SK-N-SH treated with all-trans-retinoic acid at 6 μM for 48 hours (cell line): ENCODE measurements at regions not wholly inside any gene's neighbourhood (a gene's known extent, or its start where the extent isn't known, plus 50 kb on each side); places are given as distances from the start of the nearest gene placed in this dataset.

Experiments
- ATAC-seq: fragments of 200-7000 bp; cut with Tn5 transposase; 3 replicates; pipeline ENCODE4 v1.9.1; 2020; ENCODE audit warnings: mild to moderate bottlenecking, moderate library complexity
- BACH2 ChIP-seq: fragments of 250-450 bp; sonication (Bioruptor Pico); IDR thresholded peaks from 2 replicates; pipeline ENCODE4 v1.9.0; 2021; ENCODE audit warnings: mild to moderate bottlenecking, borderline replicate concordance
- CREB5 ChIP-seq: fragments of 250-450 bp; sonication (Bioruptor Pico); IDR thresholded peaks from 2 replicates; pipeline ENCODE4 v1.5.1; 2020; ENCODE audit warnings: low read depth, mild to moderate bottlenecking, moderate library complexity
- CSDC2 ChIP-seq: fragments of 250-450 bp; sonication (Bioruptor Pico); IDR thresholded peaks from 2 replicates; pipeline ENCODE4 v1.5.0; 2020; ENCODE audit warnings: mild to moderate bottlenecking, moderate library complexity
- CSRNP3 ChIP-seq: fragments of 250-450 bp; sonication (Bioruptor Pico); IDR thresholded peaks from 2 replicates; pipeline ENCODE4 v1.5.1; 2021; ENCODE audit warnings: mild to moderate bottlenecking, moderate library complexity
- GLIS3 ChIP-seq: fragments of 250-450 bp; sonication (Bioruptor Pico); IDR thresholded peaks from 2 replicates; pipeline ENCODE4 v1.5.0; 2020; ENCODE audit warnings: mild to moderate bottlenecking, moderate library complexity
- ISL1 ChIP-seq: fragments of 250-450 bp; sonication (Bioruptor Pico); IDR thresholded peaks from 2 replicates; pipeline ENCODE4 v2.1.2; 2022; ENCODE audit warnings: mild to moderate bottlenecking, moderate library complexity
- OSR1 ChIP-seq: fragments of 250-450 bp; sonication (Bioruptor Pico); IDR thresholded peaks from 2 replicates; pipeline ENCODE4 v1.8.0; 2022; ENCODE audit warnings: moderate library complexity, mild to moderate bottlenecking, inconsistent platforms
- PATZ1 ChIP-seq: fragments of 250-450 bp; sonication (Bioruptor Pico); IDR thresholded peaks from 2 replicates; pipeline ENCODE4 v1.8.0; 2020; ENCODE audit warnings: mild to moderate bottlenecking, moderate library complexity, borderline replicate concordance
- POU6F1 ChIP-seq: fragments of 250-450 bp; sonication (Bioruptor Pico); IDR thresholded peaks from 2 replicates; pipeline ENCODE4 v1.8.0; 2021; ENCODE audit warnings: low read depth, mild to moderate bottlenecking, moderate library complexity, borderline replicate concordance
- PPARA ChIP-seq: fragments of 250-450 bp; sonication (Bioruptor Pico); IDR thresholded peaks from 2 replicates; pipeline ENCODE4 v1.5.0; 2020; ENCODE audit warnings: mild to moderate bottlenecking, borderline replicate concordance
- RARB ChIP-seq: fragments of 250-450 bp; sonication (Bioruptor Pico); IDR thresholded peaks from 2 replicates; pipeline ENCODE4 v1.8.0; 2021; ENCODE audit warnings: mild to moderate bottlenecking, moderate library complexity
- SNAI2 ChIP-seq: fragments of 250-450 bp; sonication (Bioruptor Pico); IDR thresholded peaks from 2 replicates; pipeline ENCODE4 v1.5.0; 2020; ENCODE audit warnings: mild to moderate bottlenecking, moderate library complexity
- TCF4 ChIP-seq: fragments of 250-450 bp; sonication (Bioruptor Pico); IDR thresholded peaks from 2 replicates; pipeline ENCODE4 v1.8.0; 2021; ENCODE audit warnings: mild to moderate bottlenecking, moderate library complexity, borderline replicate concordance
- TOX ChIP-seq: fragments of 250-450 bp; sonication (Bioruptor Pico); IDR thresholded peaks from 2 replicates; pipeline ENCODE4 v1.8.0; 2021; ENCODE audit warnings: mild to moderate bottlenecking, moderate library complexity, borderline replicate concordance
- TSHZ2 ChIP-seq: fragments of 250-450 bp; sonication (Bioruptor Pico); IDR thresholded peaks from 2 replicates; pipeline ENCODE4 v1.5.0; 2020; ENCODE audit warnings: mild to moderate bottlenecking, moderate library complexity
- ZFP30 ChIP-seq: fragments of 450-650 bp; formaldehyde crosslinking; IDR thresholded peaks from 2 replicates; pipeline ENCODE4 v1.5.0; 2022; ENCODE audit warnings: mild to moderate bottlenecking, moderate library complexity
- ZNF565 ChIP-seq: fragments of 450-650 bp; formaldehyde crosslinking; conservative IDR thresholded peaks from 2 replicates; pipeline ENCODE4 v1.5.0; 2020; ENCODE audit warnings: low read depth, mild to moderate bottlenecking, moderate library complexity
- ZNF8 ChIP-seq: fragments of 450-650 bp; formaldehyde crosslinking; IDR thresholded peaks from 2 replicates; pipeline ENCODE4 v1.5.0; 2020; ENCODE audit warnings: mild to moderate bottlenecking, moderate library complexity

- ATAC-seq, result no peak
- 0 out of 2 replicates have a peak, but pooled peaks have one; percentile 37 for TF ChIP-seq TSHZ2 (CRISPR knock-in tag)
- TF ChIP-seq CREB5 (CRISPR knock-in tag), result no peak
Measured at GRCh38 chr13:103324641-103325040, 258.4 kb upstream of the SLC10A2 start.

GRCh38 chr13:103315711-103316110, 249.5 kb upstream of the SLC10A2 start:
- TF ChIP-seq PATZ1 (no peak), BACH2 (CRISPR knock-in tag) (no peak)
- no peak for ATAC-seq

GRCh38 chr13:103312467-103312866, 246.2 kb upstream of the SLC10A2 start:
- no peak for TF ChIP-seq OSR1 (CRISPR knock-in tag)
- TF ChIP-seq TOX, result no peak
- TF ChIP-seq POU6F1, result no peak
- no peak for TF ChIP-seq GLIS3 (CRISPR knock-in tag)
- no peak for TF ChIP-seq PPARA (CRISPR knock-in tag)
- no peak for TF ChIP-seq PATZ1
- TF ChIP-seq BACH2 (CRISPR knock-in tag), result no peak
- no peak for ATAC-seq

GRCh38 chr13:103308667-103309066, 242.4 kb upstream of the SLC10A2 start:
- no peak for ATAC-seq
- no peak for TF ChIP-seq ZFP30 (CRISPR knock-in tag)
- TF ChIP-seq OSR1 (CRISPR knock-in tag), result no peak
- TF ChIP-seq SNAI2 (CRISPR knock-in tag), result no peak
- TF ChIP-seq TOX, result no peak
- no peak for TF ChIP-seq CSDC2 (CRISPR knock-in tag)
- no peak for TF ChIP-seq GLIS3 (CRISPR knock-in tag)
- no peak for TF ChIP-seq CSRNP3 (CRISPR knock-in tag)
- TF ChIP-seq TCF4 (CRISPR knock-in tag), result no peak

GRCh38 chr13:103306163-103306562, 239.9 kb upstream of the SLC10A2 start:
- no peak for ATAC-seq

More at GRCh38 chr13:103306163-103306562, 239.9 kb upstream of the SLC10A2 start:
- TF ChIP-seq RARB (CRISPR knock-in tag) (no peak), CREB5 (CRISPR knock-in tag) (no peak), TSHZ2 (CRISPR knock-in tag) (no peak), CSDC2 (CRISPR knock-in tag) (no peak), GLIS3 (CRISPR knock-in tag) (no peak), ISL1 (CRISPR knock-in tag) (no peak), TOX (no peak), ZNF565 (CRISPR knock-in tag) (no peak), ZNF8 (CRISPR knock-in tag) (no peak)
